H1 (cell line): ENCODE measurements at regions not wholly inside any gene's neighbourhood (a gene's known extent, or its start where the extent isn't known, plus 50 kb on each side); places are given as distances from the start of the nearest gene placed in this dataset.

Source experiments
- CTCF ChIA-PET: fragments of 300-600 bp; sonication (Branson Sonifier 250); formaldehyde crosslinking; loops from one replicate; lab custom pipeline; 2021; ENCODE audit not compliant: partially characterized antibody; lab: Charles Lee
- POLR2A ChIA-PET: fragments of 300-600 bp; sonication (Branson Sonifier 250); formaldehyde crosslinking; loops from one replicate; lab custom pipeline; 2021; ENCODE audit warnings: inconsistent platforms; ENCODE audit not compliant: partially characterized antibody; lab: Charles Lee
- DNase-seq, 2 experiments: peaks; one replicate each; pipeline versions ENCODE4 v3.0.0 to v3.0.0-alpha.2; 2010 to 2022; ENCODE audit warnings: low spot score in 2 of 2, low read depth in 1 of 2, mixed read lengths in 1 of 2
- FAIRE-seq: peaks from 2 replicates; lab custom pipeline; 2011; peaks lifted over from hg19 to GRCh38; lab: Jason Lieb, UNC
- H2AFZ ChIP-seq: 2 replicates; pipeline ENCODE4 v1.8.1; 2012; ENCODE audit warnings: low read length, inconsistent platforms
- H2AK5ac ChIP-seq: 2 replicates; pipeline ENCODE4 v1.6.1; 2013; ENCODE audit warnings: low read depth, low read length
- H2BK120ac ChIP-seq: replicated peaks from 2 replicates; pipeline ENCODE3; 2013; ENCODE audit warnings: low read depth, low read length, inconsistent platforms
- H2BK12ac ChIP-seq: 2 replicates; pipeline ENCODE4 v1.6.1; 2013; ENCODE audit warnings: low read depth, low read length
- H2BK15ac ChIP-seq: 2 replicates; pipeline ENCODE4 v1.6.1; 2013; ENCODE audit warnings: low read length
- H2BK20ac ChIP-seq: 2 replicates; pipeline ENCODE4 v1.6.1; 2013; ENCODE audit warnings: low read length
- H2BK5ac ChIP-seq: 2 replicates; pipeline ENCODE4 v1.6.1; 2013; ENCODE audit warnings: low read depth, low read length
- H3K14ac ChIP-seq: 2 replicates; pipeline ENCODE4 v1.6.1; 2013; ENCODE audit warnings: inconsistent platforms; ENCODE audit not compliant: insufficient read length
- H3K18ac ChIP-seq: 2 replicates; pipeline ENCODE4 v1.6.1; 2013; ENCODE audit warnings: low read length; ENCODE audit errors: extremely low read depth
- H3K23ac ChIP-seq: 2 replicates; pipeline ENCODE4 v1.6.1; 2013; ENCODE audit warnings: inconsistent platforms; ENCODE audit not compliant: insufficient read length
- H3K23me2 ChIP-seq: 2 replicates; pipeline ENCODE4 v1.6.1; 2013; ENCODE audit warnings: low read depth, low read length
- H3K27ac ChIP-seq: 2 replicates; pipeline ENCODE4 v1.6.1; 2011; ENCODE audit warnings: low read depth, low read length, inconsistent platforms
- H3K27me3 ChIP-seq, 4 experiments: replicated peaks in 1 of 4; 1 replicate in 1 of 4; 2 replicates in 3 of 4; pipeline versions ENCODE4 v1.6.1 to v1.8.1; 2011 to 2013; ENCODE audit warnings: low read length in 3 of 4, mild to moderate bottlenecking in 3 of 4, inconsistent platforms in 2 of 4, mixed read lengths in 2 of 4, moderate library complexity in 1 of 4; ENCODE audit not compliant: control insufficient read depth in 3 of 4, insufficient read depth in 3 of 4; ENCODE audit errors: extremely low read depth in 1 of 4
- H3K36me3 ChIP-seq, 4 experiments: 2 replicates each; pipeline versions ENCODE4 v1.6.1 to v1.8.1; 2011 to 2013; ENCODE audit warnings: mild to moderate bottlenecking in 4 of 4, low read length in 3 of 4, moderate library complexity in 2 of 4, control low read depth in 1 of 4, inconsistent platforms in 1 of 4; ENCODE audit not compliant: insufficient read depth in 4 of 4, control insufficient read depth in 2 of 4
- H3K4ac ChIP-seq: replicated peaks from 2 replicates; pipeline ENCODE3; 2013; ENCODE audit warnings: low read length, low read depth, mixed read lengths, inconsistent platforms; ENCODE audit not compliant: insufficient read length
- H3K4me1 ChIP-seq, 4 experiments: replicated peaks in 1 of 4; 1 replicate in 1 of 4; 2 replicates in 3 of 4; pipeline versions ENCODE4 v1.6.1 to v1.8.1; 2011 to 2013; ENCODE audit warnings: low read length in 3 of 4, inconsistent platforms in 2 of 4, mixed read lengths in 1 of 4; ENCODE audit not compliant: insufficient read depth in 4 of 4, control insufficient read depth in 3 of 4
- H3K4me2 ChIP-seq, 2 experiments: 2 replicates each; pipeline versions ENCODE4 v1.6.1 to v1.8.1; 2011 to 2013; ENCODE audit warnings: low read depth in 2 of 2, low read length in 2 of 2, control low read depth in 1 of 2, inconsistent platforms in 1 of 2, mild to moderate bottlenecking in 1 of 2; ENCODE audit not compliant: insufficient read depth in 1 of 2
- H3K4me3 ChIP-seq, 4 experiments: fragments of 200-600, 300-600 bp in 1 of 4; sonication (generic), shearing (Covaris generic), sonication (Bioruptor Twin) in 1 of 4; 2 replicates each; pipeline versions ENCODE4 v1.5.1 to v1.8.1; 2011 to 2016; ENCODE audit warnings: low read length in 4 of 4, low read depth in 3 of 4, control low read depth in 2 of 4, inconsistent platforms in 2 of 4, mild to moderate bottlenecking in 2 of 4, mixed read lengths in 1 of 4, moderate library complexity in 1 of 4; ENCODE audit not compliant: insufficient read depth in 2 of 4; ENCODE audit errors: extremely low read depth in 1 of 4
- H3K56ac ChIP-seq: replicated peaks from 2 replicates; pipeline ENCODE3; 2013; ENCODE audit warnings: low read depth, mild to moderate bottlenecking, mixed read lengths, low read length, inconsistent platforms; ENCODE audit not compliant: insufficient read length
- H3K79me1 ChIP-seq: 2 replicates; pipeline ENCODE4 v1.6.1; 2013; ENCODE audit warnings: low read depth, low read length, control low read depth
- H3K79me2 ChIP-seq, 2 experiments: 2 replicates each; pipeline versions ENCODE4 v1.6.1 to v1.8.1; 2012 to 2013; ENCODE audit warnings: low read length in 2 of 2, mild to moderate bottlenecking in 2 of 2, inconsistent platforms in 1 of 2; ENCODE audit not compliant: insufficient read depth in 2 of 2, control insufficient read depth in 1 of 2
- H3K9ac ChIP-seq, 4 experiments: replicated peaks in 1 of 4; 1 replicate in 1 of 4; 2 replicates in 3 of 4; pipeline versions ENCODE4 v1.6.1 to v1.8.1; 2011 to 2013; ENCODE audit warnings: low read depth in 3 of 4, low read length in 3 of 4, control low read depth in 2 of 4, mild to moderate bottlenecking in 2 of 4, moderate library complexity in 2 of 4, inconsistent platforms in 1 of 4; ENCODE audit errors: extremely low read depth in 1 of 4
- H3K9me3 ChIP-seq, 2 experiments: 2 replicates each; pipeline versions ENCODE4 v1.6.1 to v1.8.1; 2012 to 2013; ENCODE audit warnings: mild to moderate bottlenecking in 2 of 2, moderate library complexity in 2 of 2, control low read depth in 1 of 2, inconsistent platforms in 1 of 2, low read depth in 1 of 2, low read length in 1 of 2, mixed read lengths in 1 of 2; ENCODE audit not compliant: insufficient read depth in 2 of 2
- H4K20me1 ChIP-seq, 2 experiments: replicated peaks in 1 of 2; 2 replicates each; pipeline versions ENCODE3 to v1.8.1; 2011 to 2013; ENCODE audit warnings: inconsistent platforms in 2 of 2, low read length in 2 of 2, mild to moderate bottlenecking in 1 of 2; ENCODE audit not compliant: insufficient read depth in 2 of 2, control insufficient read depth in 1 of 2
- H4K5ac ChIP-seq: 2 replicates; pipeline ENCODE4 v1.6.1; 2013; ENCODE audit warnings: low read length, low read depth, mixed read lengths, inconsistent platforms; ENCODE audit not compliant: insufficient read length
- H4K8ac ChIP-seq: 2 replicates; pipeline ENCODE4 v1.8.0; 2013; ENCODE audit warnings: mild to moderate bottlenecking, moderate library complexity, low read length, inconsistent platforms; ENCODE audit not compliant: insufficient read depth; ENCODE audit errors: extremely low read depth
- H4K91ac ChIP-seq: replicated peaks from 2 replicates; pipeline ENCODE3; 2013; ENCODE audit warnings: low read length, mixed read lengths, inconsistent platforms; ENCODE audit not compliant: insufficient read length
- CBX5 ChIP-seq: fragments of 300-800, 300-1000 bp; sonication (generic); IDR thresholded peaks from 2 replicates; pipeline ENCODE4 v1.7.1; 2016; ENCODE audit warnings: antibody characterized with exemption, low read length, low read depth
- SP2 ChIP-seq: IDR thresholded peaks from 2 replicates; pipeline ENCODE4 v1.6.1; 2012; ENCODE audit warnings: mild to moderate bottlenecking, low read length, inconsistent platforms
- SP4 ChIP-seq: IDR thresholded peaks from 2 replicates; pipeline ENCODE4 v1.6.1; 2012; ENCODE audit warnings: low read length, inconsistent platforms
- TAF1 ChIP-seq: IDR thresholded peaks from 2 replicates; pipeline ENCODE4 v1.6.1; 2011; ENCODE audit warnings: mild to moderate bottlenecking, low read depth, low read length
- TBP ChIP-seq: IDR thresholded peaks from 2 replicates; pipeline ENCODE4 v1.6.1; 2011; ENCODE audit warnings: low read depth, low read length, improper control_type of control experiment
- WGBS, 2 experiments: shearing (Covaris generic) in 1 of 2; methylation state at CpG; one replicate each; pipeline versions ENCODE4 v1.1.6 to v1.1.7; 2013 to 2015; ENCODE audit warnings: low lambda C conversion rate in 2 of 2, mixed read lengths in 2 of 2, inconsistent platforms in 1 of 2, low coverage in 1 of 2, missing lambda C conversion rate in 1 of 2; ENCODE audit not compliant: insufficient replicate concordance in 2 of 2, insufficient coverage in 1 of 2, insufficient read length in 1 of 2; ENCODE audit errors: extremely low coverage in 1 of 2, missing lambda C conversion rate in 1 of 2; 5-methylcytosine and 5-hydroxymethylcytosine counted together

DNA sequence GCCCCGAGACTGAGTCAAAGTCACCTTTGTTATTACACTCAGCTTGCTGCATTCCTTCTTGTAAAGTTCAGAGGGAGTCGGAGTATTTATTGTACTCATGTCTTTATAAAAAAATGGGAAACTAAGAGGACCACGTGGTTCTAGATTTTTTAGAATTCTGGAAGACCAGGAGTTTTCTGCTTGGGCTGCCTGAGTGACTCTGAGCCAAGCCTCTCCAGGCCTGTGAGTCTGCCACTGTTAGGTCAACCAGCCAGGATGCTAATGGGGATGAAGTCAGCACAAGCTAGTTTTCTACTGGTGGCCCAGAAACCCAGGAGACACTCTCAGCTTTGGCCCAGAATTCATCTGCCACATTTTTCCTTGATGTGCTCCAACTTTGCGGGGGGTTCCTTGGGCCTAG is 453.5 kb upstream of the SULF2 start:
- no peak overlapping the region for H3K9ac ChIP-seq
- H4K8ac ChIP-seq = no peak overlapping the region
- no peaks in the 10 kb centered on the region for H3K36me3 ChIP-seq
- DNase-seq = no peak
- no peak overlapping the region for H3K4ac ChIP-seq
- H2BK12ac ChIP-seq = no peak overlapping the region
- TF ChIP-seq TAF1 (no peak), SP4 (no peak), CBX5 (no peak), SP2 (no peak), TBP (no peak)
- no peak overlapping the region for H4K91ac ChIP-seq
- H2BK15ac ChIP-seq = no peak overlapping the region
- no peak for FAIRE-seq
- no peaks in the 10 kb centered on the region; the same call in 1 of the 2 replicates for H3K23me2 ChIP-seq
- H2BK120ac ChIP-seq = no peak overlapping the region
- ChIA-PET POLR2A (no interaction called here), CTCF (no interaction called here)
- H2BK5ac ChIP-seq = no peak overlapping the region
- H2AK5ac ChIP-seq = no peak overlapping the region
- H4K20me1 ChIP-seq = no peaks in the 10 kb centered on the region
- no peak overlapping the region for H4K5ac ChIP-seq
- peaks cover 0 to 7% (median 0%) of the 10 kb centered on the region in 4 experiments; a peak in 1 of 7 replicates for H3K4me1 ChIP-seq
- no peak overlapping the region for H2AFZ ChIP-seq
- no peak overlapping the region for H3K4me3 ChIP-seq
- H3K4me2 ChIP-seq = no peak overlapping the region
- H3K79me1 ChIP-seq = no peaks in the 10 kb centered on the region
- H3K27me3 ChIP-seq = no peaks in the 10 kb centered on the region
- no peak overlapping the region for H2BK20ac ChIP-seq
- H3K23ac ChIP-seq = no peak overlapping the region
- 74% methylated on average over 4 of the region's 4 CpGs; no CpG with 5 or more reads in 1 of the 2 experiments for WGBS, 2 experiments
- H3K27ac ChIP-seq = no peak overlapping the region
- no peak overlapping the region for H3K18ac ChIP-seq
- H3K56ac ChIP-seq = no peak overlapping the region
- H3K9me3 ChIP-seq = no peaks in the 10 kb centered on the region
- H3K14ac ChIP-seq = no peak overlapping the region
- no peaks in the 10 kb centered on the region for H3K79me2 ChIP-seq
